Mammary epithelial cell (primary cell): ENCODE measurements at regions not wholly inside any gene's neighbourhood (a gene's known extent, or its start where the extent isn't known, plus 50 kb on each side); places are given as distances from the start of the nearest gene placed in this dataset.

Experiments
- EZH2 ChIP-seq: IDR thresholded peaks from 2 replicates; pipeline ENCODE4 v1.6.1; 2012; ENCODE audit warnings: low read length, inconsistent platforms, borderline replicate concordance
- TF ChIP-seq, protein P1 (sequence below), 2 donors: IDR thresholded peaks in 1 of 2; conservative IDR thresholded peaks in 1 of 2; 2 replicates each; pipeline ENCODE4 v1.5.1; 2011 to 2012; ENCODE audit warnings: inconsistent platforms in 2 of 2, low read length in 2 of 2, mild to moderate bottlenecking in 2 of 2, control low read depth in 1 of 2, low read depth in 1 of 2; ENCODE audit not compliant: insufficient read depth in 1 of 2; ENCODE audit errors: extremely low read depth in 1 of 2

DNA sequence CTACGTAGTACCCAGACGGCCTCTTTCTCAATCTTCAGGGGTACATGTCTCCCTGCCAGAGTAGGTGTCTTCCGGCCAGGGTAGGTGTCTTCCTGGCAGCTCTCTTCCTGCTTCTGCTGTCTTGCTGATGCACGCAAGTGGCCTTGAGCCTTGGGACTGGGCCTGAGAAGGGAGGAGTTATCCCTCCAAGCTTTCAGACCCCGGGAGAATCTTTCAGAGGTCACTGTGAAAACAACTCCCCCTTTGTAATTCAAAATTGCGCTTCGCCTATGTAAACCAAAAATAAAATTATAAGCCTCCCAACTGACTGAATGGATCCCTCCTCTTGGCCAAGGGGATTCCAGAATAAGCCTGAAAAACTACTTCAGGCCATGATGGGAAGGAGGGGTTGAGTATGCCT, 87.3 kb upstream of the NUDT4 start:
- TF ChIP-seq, protein P1, sequence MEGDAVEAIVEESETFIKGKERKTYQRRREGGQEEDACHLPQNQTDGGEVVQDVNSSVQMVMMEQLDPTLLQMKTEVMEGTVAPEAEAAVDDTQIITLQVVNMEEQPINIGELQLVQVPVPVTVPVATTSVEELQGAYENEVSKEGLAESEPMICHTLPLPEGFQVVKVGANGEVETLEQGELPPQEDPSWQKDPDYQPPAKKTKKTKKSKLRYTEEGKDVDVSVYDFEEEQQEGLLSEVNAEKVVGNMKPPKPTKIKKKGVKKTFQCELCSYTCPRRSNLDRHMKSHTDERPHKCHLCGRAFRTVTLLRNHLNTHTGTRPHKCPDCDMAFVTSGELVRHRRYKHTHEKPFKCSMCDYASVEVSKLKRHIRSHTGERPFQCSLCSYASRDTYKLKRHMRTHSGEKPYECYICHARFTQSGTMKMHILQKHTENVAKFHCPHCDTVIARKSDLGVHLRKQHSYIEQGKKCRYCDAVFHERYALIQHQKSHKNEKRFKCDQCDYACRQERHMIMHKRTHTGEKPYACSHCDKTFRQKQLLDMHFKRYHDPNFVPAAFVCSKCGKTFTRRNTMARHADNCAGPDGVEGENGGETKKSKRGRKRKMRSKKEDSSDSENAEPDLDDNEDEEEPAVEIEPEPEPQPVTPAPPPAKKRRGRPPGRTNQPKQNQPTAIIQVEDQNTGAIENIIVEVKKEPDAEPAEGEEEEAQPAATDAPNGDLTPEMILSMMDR (conservative IDR thresholded peaks at IDR 0.05 in 1 of 2, IDR thresholded peaks at IDR 0.05 in 1 of 2; ENCODE audit: extremely low read depth in 1 of 2, insufficient read depth in 1 of 2, low read depth in 1 of 2, low read length in 2 of 2), result no peak
- TF ChIP-seq EZH2, result no peak
